Tibial nerve (tissue), 4 donors: ENCODE measurements at regions not wholly inside any gene's neighbourhood (a gene's known extent, or its start where the extent isn't known, plus 50 kb on each side); places are given as distances from the start of the nearest gene placed in this dataset.

ENCODE experiments used
- DNase-seq, 2 donors: peaks; one replicate each; pipeline ENCODE4 v3.0.0-alpha.2; 2019; ENCODE audit warnings: low spot score in 2 of 2
- H3K27ac ChIP-seq, 4 donors: fragments of 200-600 bp; sonication (generic) in 3 of 4; one replicate each; pipeline ENCODE4 v1.5.1; 2017 to 2019; ENCODE audit warnings: mild to moderate bottlenecking in 1 of 4
- H3K27me3 ChIP-seq, 2 donors: fragments of 200-600 bp; sonication (generic) in 1 of 2; one replicate each; pipeline versions ENCODE4 v1.5.1 to v1.6.0; 2017 to 2019
- H3K36me3 ChIP-seq, 3 donors: fragments of 200-600 bp; sonication (generic); one replicate each; pipeline ENCODE4 v1.5.1; 2018 to 2019
- H3K4me1 ChIP-seq, 4 donors: fragments of 200-600 bp; sonication (generic) in 3 of 4; one replicate each; pipeline ENCODE4 v1.5.1; 2017 to 2019
- H3K4me3 ChIP-seq, 4 donors: fragments of 200-600 bp; sonication (generic) in 3 of 4; one replicate each; pipeline ENCODE4 v1.5.1; 2017 to 2019; ENCODE audit warnings: mild to moderate bottlenecking in 1 of 4, moderate library complexity in 1 of 4
- H3K9me3 ChIP-seq, 4 donors: fragments of 200-600 bp; sonication (generic) in 3 of 4; one replicate each; pipeline ENCODE4 v1.5.1; 2017 to 2019
- CTCF ChIP-seq, 5 experiments: fragments of 200-600 bp in 3 of 5; fragments of 450-650 bp in 2 of 5; sonication (generic) in 3 of 5; IDR thresholded peaks; one replicate each; pipeline ENCODE4 v1.5.1; 2016 to 2019; ENCODE audit warnings: antibody characterized with exemption in 5 of 5, mild to moderate bottlenecking in 3 of 5, moderate library complexity in 2 of 5
- EP300 ChIP-seq, 2 donors: sonication (generic); formaldehyde crosslinking; IDR thresholded peaks; one replicate each; pipeline ENCODE4 v1.6.1; 2017; ENCODE audit warnings: antibody characterized with exemption in 2 of 2, mild to moderate bottlenecking in 1 of 2
- POLR2A ChIP-seq, 2 donors: fragments of 450-650 bp; IDR thresholded peaks; one replicate each; pipeline ENCODE4 v1.6.1; 2017; ENCODE audit warnings: antibody characterized with exemption in 2 of 2, mild to moderate bottlenecking in 2 of 2, moderate library complexity in 2 of 2
- WGBS, 2 donors: methylation state at CpG; one replicate each; pipeline ENCODE4 v1.1.5; 2018; 5-methylcytosine and 5-hydroxymethylcytosine counted together

GRCh38 chr9:103942651-103943050 lies 151.5 kb upstream of the SMC2 start:
- no peak overlapping the region for H3K27ac ChIP-seq
- TF ChIP-seq EP300 (IDR thresholded peaks at IDR 0.05) (no peak), POLR2A (IDR thresholded peaks at IDR 0.05) (no peak), CTCF (IDR thresholded peaks at IDR 0.05) (no peak)
- no peaks in the 10 kb centered on the region for H3K27me3 ChIP-seq
- 68 to 73% methylated on average over 1 of the region's 1 CpG for WGBS, 2 donors
- no peaks in the 10 kb centered on the region for H3K9me3 ChIP-seq
- DNase-seq, result no peak
- no peak overlapping the region for H3K4me3 ChIP-seq
- H3K4me1 ChIP-seq, result no peaks in the 10 kb centered on the region
- H3K36me3 ChIP-seq, result no peaks in the 10 kb centered on the region

GRCh38 chr9:103949096-103949495 lies 145.0 kb upstream of the SMC2 start:
- no peaks in the 10 kb centered on the region for H3K4me1 ChIP-seq
- TF ChIP-seq CTCF (IDR thresholded peaks at IDR 0.05) (no peak), POLR2A (IDR thresholded peaks at IDR 0.05) (no peak), EP300 (IDR thresholded peaks at IDR 0.05) (no peak)
- no peak for DNase-seq
- no peaks in the 10 kb centered on the region for H3K27me3 ChIP-seq
- H3K9me3 ChIP-seq, result no peaks in the 10 kb centered on the region
- H3K4me3 ChIP-seq, result no peak overlapping the region
- H3K27ac ChIP-seq, result no peak overlapping the region
- H3K36me3 ChIP-seq, result no peaks in the 10 kb centered on the region

- Histone ChIP-seq H3K36me3 (no peaks in the 10 kb centered on the region), H3K4me3 (no peak overlapping the region), H3K27ac (no peak overlapping the region), H3K9me3 (peaks cover 0 to 5% (median 0%) of the 10 kb centered on the region in 4 donors), H3K4me1 (no peaks in the 10 kb centered on the region), H3K27me3 (no peaks in the 10 kb centered on the region)
- 75 to 87% methylated on average over 3 of the region's 3 CpGs for WGBS, 2 donors
- no peak for TF ChIP-seq CTCF (IDR thresholded peaks at IDR 0.05)
- TF ChIP-seq EP300 (IDR thresholded peaks at IDR 0.05), result no peak
- no peak for TF ChIP-seq POLR2A (IDR thresholded peaks at IDR 0.05)
- no peak for DNase-seq
Observed at GRCh38 chr9:103977163-103977562, 116.9 kb upstream of the SMC2 start.

- H3K4me1 ChIP-seq, result no peaks in the 10 kb centered on the region
- no peak overlapping the region for H3K27ac ChIP-seq
- DNase-seq, result no peak
- H3K4me3 ChIP-seq, result no peak overlapping the region
- TF ChIP-seq EP300 (IDR thresholded peaks at IDR 0.05) (no peak), CTCF (IDR thresholded peaks at IDR 0.05) (no peak), POLR2A (IDR thresholded peaks at IDR 0.05) (no peak)
- no peaks in the 10 kb centered on the region for H3K36me3 ChIP-seq
- no peaks in the 10 kb centered on the region for H3K9me3 ChIP-seq
- H3K27me3 ChIP-seq, result no peaks in the 10 kb centered on the region
Observed at GRCh38 chr9:103978396-103978795, 115.7 kb upstream of the SMC2 start.

GRCh38 chr9:103981912-103982311 lies 112.2 kb upstream of the SMC2 start:
- Histone ChIP-seq H3K9me3 (no peaks in the 10 kb centered on the region), H3K4me1 (no peaks in the 10 kb centered on the region), H3K36me3 (no peaks in the 10 kb centered on the region), H3K4me3 (no peak overlapping the region), H3K27me3 (no peaks in the 10 kb centered on the region), H3K27ac (no peak overlapping the region)
- no peak for DNase-seq
- WGBS, 2 donors, result 85 to 94% methylated on average over 2 of the region's 2 CpGs
- no peak for TF ChIP-seq CTCF (IDR thresholded peaks at IDR 0.05)
- no peak for TF ChIP-seq POLR2A (IDR thresholded peaks at IDR 0.05)
- no peak for TF ChIP-seq EP300 (IDR thresholded peaks at IDR 0.05)
